IMR-90 (cell line): ENCODE measurements at regions not wholly inside any gene's neighbourhood (a gene's known extent, or its start where the extent isn't known, plus 50 kb on each side); places are given as distances from the start of the nearest gene placed in this dataset.
"Not testable (repeated sequence)": the region's sequence is repeated elsewhere in the genome, so short reads cannot be mapped to it uniquely, and the experiment has no call there.

Experiments used
- ATAC-seq: fragments of 200-7000 bp; cut with Tn5 transposase; 2 replicates; pipeline ENCODE4 v1.9.1; 2020; ENCODE audit warnings: low read depth, mild to moderate bottlenecking, moderate library complexity
- BruUV-seq: library from RNA; stranded (reverse); fragments of 400-500 nt; replicated peaks from 2 replicates; lab custom pipeline; 2021; lab: Mats Ljungman, UMichigan
- CTCF ChIA-PET: fragments of 300-600 bp; formaldehyde crosslinking; extraction: SDS; loops from one replicate; lab custom pipeline; 2021; ENCODE audit warnings: antibody characterized with exemption; lab: Yijun Ruan, JAX
- POLR2A ChIA-PET: fragments of 300-600 bp; sonication (Branson Sonifier 250); formaldehyde crosslinking; loops from one replicate; lab custom pipeline; 2022; ENCODE audit warnings: antibody characterized with exemption; ENCODE audit not compliant: unreplicated experiment; lab: Charles Lee
- DNase-seq: peaks from one replicate; pipeline ENCODE4 v3.0.0; 2013
- H2AFZ ChIP-seq: replicated peaks from 2 replicates; pipeline ENCODE3; 2013; ENCODE audit warnings: low read length, mild to moderate bottlenecking; ENCODE audit not compliant: poor library complexity
- H2AK5ac ChIP-seq: 2 replicates; pipeline ENCODE4 v1.6.1; 2013; ENCODE audit warnings: low read depth, low read length, inconsistent platforms
- H2AK9ac ChIP-seq: replicated peaks from 2 replicates; pipeline ENCODE3; 2013; ENCODE audit warnings: mild to moderate bottlenecking, low read depth, low read length, moderate library complexity; ENCODE audit not compliant: poor library complexity
- H2BK120ac ChIP-seq: 2 replicates; pipeline ENCODE4 v1.6.1; 2013; ENCODE audit warnings: low read depth, low read length, inconsistent platforms
- H2BK15ac ChIP-seq: 3 replicates; pipeline ENCODE4 v1.6.1; 2013; ENCODE audit warnings: low read depth, low read length, inconsistent platforms
- H2BK20ac ChIP-seq: 2 replicates; pipeline ENCODE4 v1.6.1; 2013; ENCODE audit warnings: low read depth, mild to moderate bottlenecking, inconsistent platforms, low read length, moderate library complexity
- H2BK5ac ChIP-seq: 2 replicates; pipeline ENCODE4 v1.6.1; 2013; ENCODE audit warnings: mild to moderate bottlenecking, low read depth, low read length, inconsistent platforms; ENCODE audit not compliant: poor library complexity, severe bottlenecking
- H3K14ac ChIP-seq: replicated peaks from 2 replicates; pipeline ENCODE4 v1.6.1; 2013; ENCODE audit warnings: low read depth, low read length, inconsistent platforms
- H3K18ac ChIP-seq: 2 replicates; pipeline ENCODE4 v1.6.1; 2013; ENCODE audit warnings: low read depth, low read length, control low read depth
- H3K23ac ChIP-seq: 2 replicates; pipeline ENCODE4 v1.6.1; 2013; ENCODE audit warnings: low read depth, low read length, inconsistent platforms
- H3K27ac ChIP-seq: 2 replicates; pipeline ENCODE4 v1.5.1; 2013; ENCODE audit warnings: mild to moderate bottlenecking, control low read depth, low read length; ENCODE audit not compliant: insufficient read depth
- H3K27me3 ChIP-seq: 2 replicates; pipeline ENCODE4 v1.6.1; 2013; ENCODE audit warnings: low read length; ENCODE audit not compliant: control insufficient read depth, insufficient read depth
- H3K36me3 ChIP-seq: 2 replicates; pipeline ENCODE4 v1.6.1; 2013; ENCODE audit warnings: low read length, mixed read lengths; ENCODE audit not compliant: control insufficient read depth, insufficient read depth
- H3K4ac ChIP-seq: 2 replicates; pipeline ENCODE4 v1.6.1; 2013; ENCODE audit warnings: low read depth, low read length, inconsistent platforms
- H3K4me1 ChIP-seq: 2 replicates; pipeline ENCODE4 v1.6.1; 2013; ENCODE audit warnings: low read length, mixed read lengths; ENCODE audit not compliant: control insufficient read depth, insufficient read depth
- H3K4me2 ChIP-seq: 2 replicates; pipeline ENCODE4 v1.6.1; 2013; ENCODE audit warnings: low read depth, mild to moderate bottlenecking, control low read depth, low read length, moderate library complexity
- H3K4me3 ChIP-seq: 2 replicates; pipeline ENCODE4 v1.5.1; 2013; ENCODE audit warnings: low read depth, mild to moderate bottlenecking, control low read depth, low read length, moderate library complexity; ENCODE audit not compliant: insufficient read depth
- H3K56ac ChIP-seq: 2 replicates; pipeline ENCODE4 v1.6.1; 2013; ENCODE audit warnings: low read length, inconsistent platforms; ENCODE audit not compliant: insufficient read depth; ENCODE audit errors: extremely low read depth
- H3K79me1 ChIP-seq, 2 experiments: 2 replicates each; pipeline ENCODE4 v1.6.1; 2013; ENCODE audit warnings: low read length in 2 of 2, inconsistent platforms in 1 of 2, low read depth in 1 of 2
- H3K9ac ChIP-seq: 2 replicates; pipeline ENCODE4 v1.6.1; 2013; ENCODE audit warnings: low read depth, low read length, control low read depth
- H3K9me1 ChIP-seq: 2 replicates; pipeline ENCODE4 v1.6.1; 2013; ENCODE audit warnings: low read length, inconsistent platforms; ENCODE audit not compliant: insufficient read depth
- H3K9me3 ChIP-seq: 2 replicates; pipeline ENCODE4 v1.6.1; 2013; ENCODE audit warnings: low read length; ENCODE audit not compliant: control insufficient read depth, insufficient read depth
- H4K20me1 ChIP-seq: 2 replicates; pipeline ENCODE4 v1.6.1; 2013; ENCODE audit warnings: low read length, inconsistent platforms; ENCODE audit not compliant: insufficient read depth
- H4K5ac ChIP-seq: 2 replicates; pipeline ENCODE4 v1.6.1; 2013; ENCODE audit warnings: mild to moderate bottlenecking, low read depth, low read length, control low read depth
- H4K8ac ChIP-seq, 2 experiments: 2 replicates each; pipeline ENCODE4 v1.6.1; 2013; ENCODE audit warnings: low read depth in 2 of 2, low read length in 2 of 2, control low read depth in 1 of 2, inconsistent platforms in 1 of 2
- H4K91ac ChIP-seq: 2 replicates; pipeline ENCODE4 v1.6.1; 2013; ENCODE audit warnings: low read depth, low read length, inconsistent platforms; ENCODE audit not compliant: insufficient read depth
- WGBS, 2 experiments: methylation state at CpG; one replicate each; pipeline versions ENCODE4 v1.1.5 to v1.1.7; 2013; ENCODE audit warnings: missing lambda C conversion rate in 2 of 2; ENCODE audit not compliant: insufficient read length in 1 of 2; ENCODE audit errors: extremely low coverage in 2 of 2; 5-methylcytosine and 5-hydroxymethylcytosine counted together
- dilution Hi-C: fragments of 300-500 bp; cut with HindIII; formaldehyde crosslinking; loops from one replicate; pipeline ENCODE4 v1.14.3; 2018; ENCODE audit warnings: low sequenced_read_pairs; ENCODE audit not compliant: unreplicated experiment
- in situ Hi-C: fragments of 300-500 bp; cut with MboI; formaldehyde crosslinking; loops from 3 replicates; pipeline ENCODE4 v1.14.3; 2019; ENCODE audit warnings: low sequenced_read_pairs, inconsistent platforms, mixed read lengths
- intact Hi-C: fragments of 100-400 bp; cut with micrococcal nuclease; formaldehyde crosslinking; loops from 2 replicates; pipeline ENCODE4 v1.10.0; 2022

DNA sequence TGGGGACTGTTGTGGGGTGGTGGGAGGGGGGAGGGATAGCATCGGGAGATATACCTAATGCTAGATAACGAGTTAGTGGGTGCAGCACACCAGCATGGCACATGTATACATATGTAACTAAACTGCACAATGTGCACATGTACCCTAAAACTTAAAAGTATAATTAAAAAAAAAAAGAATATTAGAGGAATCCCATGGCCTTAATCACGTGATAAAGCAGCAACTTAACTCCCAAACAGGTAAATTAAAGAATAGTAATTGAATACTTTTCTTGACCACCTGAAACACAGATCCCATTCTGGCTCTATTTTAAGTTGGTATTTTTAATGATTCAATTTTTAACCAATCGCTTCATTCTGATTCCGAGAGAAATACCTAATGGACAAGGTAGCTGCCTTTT is 56.9 kb upstream of the THBS1 start:
- DNase-seq, result not testable (repeated sequence)
- WGBS, 2 experiments, result no CpG with 5 or more reads among the region's 5 CpGs

More for the DNA sequence above, 56.9 kb upstream of the THBS1 start:
- H2AFZ ChIP-seq, H3K27me3 ChIP-seq, H2BK120ac ChIP-seq, H2BK20ac ChIP-seq, BruUV-seq, H3K14ac ChIP-seq, H3K56ac ChIP-seq, intact Hi-C loops, ATAC-seq, H3K4ac ChIP-seq, H4K5ac ChIP-seq, H2AK5ac ChIP-seq, H3K4me1 ChIP-seq, CTCF ChIA-PET, dilution Hi-C loops, H3K27ac ChIP-seq, H3K4me3 ChIP-seq, H3K9me3 ChIP-seq, H3K4me2 ChIP-seq, H3K23ac ChIP-seq, POLR2A ChIA-PET, H3K18ac ChIP-seq, H3K36me3 ChIP-seq, H3K79me1 ChIP-seq, H2BK15ac ChIP-seq, in situ Hi-C loops, H4K8ac ChIP-seq, H3K9me1 ChIP-seq, H3K9ac ChIP-seq, H4K91ac ChIP-seq, H2AK9ac ChIP-seq, H4K20me1 ChIP-seq, H2BK5ac ChIP-seq: not testable (repeated sequence)
